Ramos (cell line): ENCODE measurements at regions not wholly inside any gene's neighbourhood (a gene's known extent, or its start where the extent isn't known, plus 50 kb on each side); places are given as distances from the start of the nearest gene placed in this dataset.
"Not testable (repeated sequence)": the region's sequence is repeated elsewhere in the genome, so short reads cannot be mapped to it uniquely, and the experiment has no call there.

Experiments
- in situ Hi-C: fragments of 300-500 bp; cut with MboI; formaldehyde crosslinking; loops from one replicate; pipeline ENCODE4 v1.14.3; 2022; ENCODE audit warnings: low sequenced_read_pairs; ENCODE audit not compliant: unreplicated experiment

DNA sequence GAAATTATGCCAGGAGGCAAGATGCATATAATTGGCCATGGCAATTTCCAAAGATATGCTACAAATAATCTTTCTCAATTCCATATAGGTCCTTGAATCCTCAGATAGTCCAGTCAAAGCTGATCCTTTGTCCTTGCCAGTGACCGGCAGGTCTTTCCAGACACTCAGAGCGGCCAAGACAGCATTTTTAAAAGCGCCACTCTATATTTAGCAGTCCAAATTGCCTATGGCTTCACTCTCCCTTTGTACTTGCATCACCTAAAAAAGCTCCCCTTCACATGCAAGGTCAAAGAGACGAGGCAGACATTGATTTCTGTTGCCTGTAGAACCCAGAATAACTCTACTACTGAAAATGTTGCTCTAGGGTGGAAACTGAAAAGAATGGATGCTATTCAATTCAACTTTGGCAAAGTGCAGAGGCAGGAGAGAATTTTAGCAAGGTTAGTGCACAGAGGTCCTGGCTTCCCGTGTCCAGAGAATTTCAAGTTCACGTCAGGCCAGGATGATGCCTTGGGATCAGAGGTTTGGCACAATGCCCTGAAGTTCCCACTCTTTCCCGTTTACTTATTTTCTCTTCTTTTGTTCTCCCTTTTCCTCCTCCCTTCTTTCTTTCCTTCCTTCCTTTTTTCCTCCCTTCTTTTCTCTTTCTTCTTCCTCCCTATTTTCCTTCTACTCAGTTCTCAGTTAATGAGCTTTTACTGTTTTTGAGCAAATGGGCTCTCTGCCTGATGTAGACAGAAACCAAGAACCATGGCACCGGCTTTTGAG lies 108.5 kb downstream of the KCNK1 start:
- in situ Hi-C loops: no loop called here

DNA sequence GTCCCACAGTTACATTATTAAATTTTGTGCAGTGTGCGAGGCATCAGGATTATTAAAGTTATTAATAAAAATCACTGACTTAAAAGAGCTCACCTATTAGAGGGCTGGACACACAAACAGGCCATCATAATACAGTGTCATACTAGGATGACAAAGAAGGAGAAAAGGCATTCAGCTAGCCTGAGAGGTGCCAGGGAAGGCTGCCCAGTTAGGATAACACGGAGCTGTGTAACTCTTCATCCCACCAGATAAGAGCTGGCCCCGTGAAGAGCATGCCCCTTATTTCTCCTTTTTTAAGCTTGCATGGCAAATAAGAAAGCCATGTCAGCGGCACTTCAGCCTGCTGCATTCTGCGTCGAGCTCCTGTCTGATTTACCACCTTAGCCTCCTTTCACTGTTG lies 109.5 kb downstream of the KCNK1 start:
- in situ Hi-C loops: no loop called here

- in situ Hi-C loops: not testable (repeated sequence)
Measured at GRCh38 chr1:233724131-233724631, 110.3 kb downstream of the KCNK1 start.

- in situ Hi-C loops: no loop called here
Measured at GRCh38 chr1:233725423-233725822, 111.5 kb downstream of the KCNK1 start.

GRCh38 chr1:233728721-233729120 lies 114.8 kb downstream of the KCNK1 start:
- in situ Hi-C loops: no loop called here

- in situ Hi-C loops: no loop called here
Measured at GRCh38 chr1:233730380-233730779, 116.5 kb downstream of the KCNK1 start.

GRCh38 chr1:233730809-233731208 lies 116.9 kb downstream of the KCNK1 start:
- in situ Hi-C loops: no loop called here

DNA sequence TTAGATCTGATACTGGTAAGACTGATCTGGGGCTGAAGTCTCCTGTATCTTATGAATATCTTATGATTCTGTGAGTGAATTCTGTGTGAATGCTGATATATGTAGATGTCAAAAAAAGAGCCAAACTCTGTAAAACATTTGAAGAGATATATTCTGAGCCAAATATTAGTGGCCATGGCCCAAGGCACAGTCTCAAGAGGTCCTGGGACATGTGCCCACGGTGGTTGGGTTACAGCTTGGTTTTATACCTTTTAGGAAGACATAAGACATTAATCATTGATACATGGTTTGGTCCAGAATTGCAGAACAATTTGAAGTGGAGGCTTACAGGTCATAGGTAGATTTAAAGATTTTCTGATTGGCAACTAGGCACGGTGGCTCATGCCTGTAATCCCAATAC lies 118.3 kb downstream of the KCNK1 start:
- in situ Hi-C loops: no loop called here

GRCh38 chr1:233734456-233734855 lies 120.5 kb downstream of the KCNK1 start:
- in situ Hi-C loops: no loop called here

- in situ Hi-C loops: no loop called here
Measured at GRCh38 chr1:233735331-233735730, 121.4 kb downstream of the KCNK1 start.

DNA sequence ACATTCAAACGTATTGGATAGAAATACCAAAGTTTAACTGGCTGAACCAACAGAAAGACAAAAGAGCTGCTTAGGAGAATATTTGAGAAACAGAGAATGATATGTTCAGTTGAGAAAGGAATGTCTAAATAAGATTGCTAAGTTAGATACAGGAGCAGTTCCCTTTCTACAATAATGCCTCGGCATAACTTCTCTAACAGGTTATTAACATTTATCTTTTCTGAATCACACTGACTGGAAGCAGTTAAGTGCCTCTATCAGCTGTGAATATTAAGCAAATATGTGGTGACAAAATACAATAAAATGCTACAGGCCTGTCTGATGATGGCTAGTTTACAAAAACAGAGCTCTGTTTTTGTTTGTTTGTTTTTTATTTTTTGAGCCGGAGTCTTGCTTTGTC lies 121.9 kb downstream of the KCNK1 start:
- in situ Hi-C loops: no loop called here

- in situ Hi-C loops: no loop called here
Measured at GRCh38 chr1:233737341-233737740, 123.4 kb downstream of the KCNK1 start.

DNA sequence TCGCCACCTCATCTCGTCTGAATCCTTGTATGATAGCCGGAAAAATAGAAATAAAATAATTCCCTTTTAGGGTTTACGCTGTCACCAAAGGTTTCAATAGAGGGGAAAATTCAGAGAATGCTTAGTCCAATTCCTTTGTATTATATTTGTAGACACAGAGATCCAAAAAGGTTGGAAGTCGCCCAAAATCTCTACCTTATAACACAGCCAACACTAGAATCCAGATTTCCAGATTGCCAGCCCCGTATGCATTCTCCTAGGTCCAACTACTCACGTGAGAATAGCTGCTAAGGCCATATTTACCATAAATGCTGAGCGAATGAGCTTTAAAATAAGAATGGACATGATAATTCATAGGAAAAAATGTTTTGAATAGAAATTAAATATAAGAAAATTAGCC lies 124.5 kb downstream of the KCNK1 start:
- in situ Hi-C loops: no loop called here

- in situ Hi-C loops: no loop called here
Measured at GRCh38 chr1:233738850-233739249, 124.9 kb downstream of the KCNK1 start.

DNA sequence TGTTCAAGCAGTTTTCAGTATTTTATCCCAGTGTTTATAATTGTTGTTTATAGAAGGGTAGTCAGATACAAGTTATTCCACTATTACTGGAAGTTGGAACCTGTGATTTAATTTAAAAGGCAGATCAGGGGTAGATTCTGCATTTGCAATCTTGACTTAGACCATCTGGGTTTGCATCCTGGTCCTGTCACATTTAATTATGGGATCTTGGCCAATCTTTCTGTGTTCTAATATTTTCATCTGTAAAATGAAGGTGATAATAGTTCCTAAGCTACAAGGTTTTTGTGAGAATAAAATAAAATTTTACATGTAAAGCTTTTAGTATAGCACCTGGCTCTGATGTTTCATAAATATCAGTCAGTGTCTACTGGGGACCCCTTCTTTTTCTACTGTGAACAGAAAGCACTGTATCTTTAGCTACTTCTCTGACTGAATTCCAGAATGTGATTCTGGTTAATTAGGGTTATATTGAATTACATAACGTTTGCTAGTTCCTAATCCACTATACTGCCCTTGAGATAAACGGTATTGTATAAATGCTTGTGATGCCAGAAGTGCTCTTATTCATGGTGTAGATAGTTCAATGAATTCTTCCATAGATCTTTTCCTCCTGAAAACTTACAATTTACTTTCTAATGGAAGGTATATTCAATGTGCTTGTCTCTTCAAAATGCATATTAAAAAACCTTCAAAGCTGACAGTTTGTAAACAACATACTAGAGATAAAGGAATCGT lies 131.0 kb downstream of the KCNK1 start:
- in situ Hi-C loops: no loop called here

GRCh38 chr1:233750139-233750538 lies 136.2 kb downstream of the KCNK1 start:
- in situ Hi-C loops: no loop called here

- in situ Hi-C loops: no loop called here
Measured at GRCh38 chr1:233759665-233760064, 144.8 kb upstream of the SLC35F3 start.

DNA sequence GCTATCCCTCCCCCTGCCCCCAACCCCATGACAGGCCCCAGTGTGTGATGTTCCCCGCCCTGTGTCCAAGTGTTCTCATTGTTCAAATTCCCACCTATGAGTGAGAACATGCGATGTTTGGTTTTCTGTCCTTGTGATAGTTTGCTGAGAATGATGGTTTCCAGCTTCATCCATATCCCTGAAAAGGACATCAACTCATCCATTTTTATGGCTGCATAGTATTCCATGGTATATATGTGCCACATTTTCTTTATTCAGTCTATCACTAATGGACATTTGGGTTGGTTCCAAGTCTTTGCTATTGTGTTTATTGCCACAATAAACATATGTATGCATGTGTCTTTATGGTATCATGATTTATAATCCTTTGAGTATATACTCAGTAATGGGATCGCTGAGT lies 140.2 kb upstream of the SLC35F3 start:
- in situ Hi-C loops: not testable (repeated sequence)

DNA sequence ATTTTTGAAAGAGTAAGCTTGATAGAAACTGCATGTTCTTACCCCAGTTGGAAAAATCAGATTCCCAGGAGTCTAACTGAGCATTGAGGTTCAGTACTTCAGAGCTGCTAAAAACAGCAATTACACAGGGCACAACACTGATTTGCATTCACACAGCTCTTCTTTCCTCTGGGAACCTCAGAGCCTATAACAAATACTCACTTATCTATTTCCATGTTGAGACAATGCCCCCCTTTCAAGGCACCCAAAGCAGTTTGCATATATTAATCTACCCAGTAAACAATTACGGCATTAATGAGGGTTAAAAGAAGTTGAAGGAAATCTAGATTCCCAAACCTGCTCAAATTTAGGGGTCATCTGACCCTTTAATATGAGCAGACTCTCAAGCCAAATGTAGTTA lies 126.9 kb upstream of the SLC35F3 start:
- in situ Hi-C loops: no loop called here

- in situ Hi-C loops: no loop called here
Measured at GRCh38 chr1:233780049-233780448, 124.4 kb upstream of the SLC35F3 start.

DNA sequence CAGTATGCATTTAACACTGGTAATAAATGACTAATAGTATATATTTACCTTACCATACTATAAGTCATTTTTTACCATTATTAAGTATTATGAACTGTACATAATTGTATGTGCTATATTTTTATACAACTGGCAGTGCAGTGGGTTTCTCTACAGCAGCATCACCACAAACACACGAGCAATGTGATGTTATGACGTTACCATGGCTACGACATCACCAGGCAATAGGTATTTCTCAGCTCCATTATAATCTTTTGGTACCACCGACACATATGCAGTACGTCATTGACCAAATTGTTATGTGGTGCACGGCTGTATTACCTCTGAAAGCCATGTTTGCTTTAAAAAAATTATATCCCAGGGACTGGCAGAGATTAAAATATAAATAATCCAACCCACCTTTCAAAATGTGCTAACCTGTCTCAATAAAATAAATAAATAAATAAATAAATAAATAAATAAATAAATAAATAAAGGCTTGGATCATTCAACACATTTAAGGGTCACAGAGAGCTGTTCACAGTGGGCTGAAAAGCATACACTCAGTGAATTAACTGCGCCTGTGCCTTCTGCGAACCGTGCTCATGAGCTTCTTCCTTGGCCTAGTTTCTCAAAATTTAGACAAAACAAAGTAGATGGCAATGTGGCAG lies 121.4 kb upstream of the SLC35F3 start:
- in situ Hi-C loops: no loop called here
